HG02973 (cell line): ENCODE measurements at regions not wholly inside any gene's neighbourhood (a gene's known extent, or its start where the extent isn't known, plus 50 kb on each side); places are given as distances from the start of the nearest gene placed in this dataset.
"Not testable (repeated sequence)": the region's sequence is repeated elsewhere in the genome, so short reads cannot be mapped to it uniquely, and the experiment has no call there.

Experiments
- ATAC-seq: cut with Tn5 transposase; IDR thresholded peaks from one replicate; pipeline ENCODE4 v1.9.1; 2021; ENCODE audit warnings: moderate library complexity; ENCODE audit not compliant: unreplicated experiment

- ATAC-seq: no peak
Observed at GRCh38 chr7:81298951-81299666, 380.3 kb upstream of the SEMA3C start.

GRCh38 chr7:81297317-81297716 is 378.5 kb upstream of the SEMA3C start:
- ATAC-seq: no peak

- no peak for ATAC-seq
Observed at GRCh38 chr7:81296726-81297125, 377.9 kb upstream of the SEMA3C start.

GRCh38 chr7:81294897-81295515 is 376.2 kb upstream of the SEMA3C start:
- no peak for ATAC-seq

- no peak for ATAC-seq
Observed at GRCh38 chr7:81293806-81294205, 375.0 kb upstream of the SEMA3C start.

- not testable (repeated sequence) for ATAC-seq
Observed at GRCh38 chr7:81286754-81287153, 367.9 kb upstream of the SEMA3C start.

GRCh38 chr7:81285142-81285871 is 366.5 kb upstream of the SEMA3C start:
- no peak for ATAC-seq

GRCh38 chr7:81284576-81284975 is 365.7 kb upstream of the SEMA3C start:
- ATAC-seq: no peak

GRCh38 chr7:81280531-81280930 is 361.7 kb upstream of the SEMA3C start:
- ATAC-seq: no peak

GRCh38 chr7:81277691-81278090 is 358.8 kb upstream of the SEMA3C start:
- ATAC-seq: no peak

- no peak for ATAC-seq
Observed at GRCh38 chr7:81273601-81274397, 354.9 kb upstream of the SEMA3C start.

- ATAC-seq: no peak
Observed at GRCh38 chr7:81272176-81272575, 353.3 kb upstream of the SEMA3C start.

- ATAC-seq: no peak
Observed at GRCh38 chr7:81268551-81268950, 349.7 kb upstream of the SEMA3C start.

GRCh38 chr7:81267508-81267907 is 348.7 kb upstream of the SEMA3C start:
- no peak for ATAC-seq

GRCh38 chr7:81264116-81264515 is 345.3 kb upstream of the SEMA3C start:
- no peak for ATAC-seq

GRCh38 chr7:81260152-81260551 is 341.3 kb upstream of the SEMA3C start:
- ATAC-seq: no peak

- ATAC-seq: no peak
Observed at GRCh38 chr7:81256991-81257390, 338.1 kb upstream of the SEMA3C start.

- no peak for ATAC-seq
Observed at GRCh38 chr7:81248420-81248819, 329.6 kb upstream of the SEMA3C start.

- ATAC-seq: not testable (repeated sequence)
Observed at GRCh38 chr7:81247364-81247763, 328.5 kb upstream of the SEMA3C start.

- ATAC-seq: no peak
Observed at GRCh38 chr7:81245353-81245752, 326.5 kb upstream of the SEMA3C start.

GRCh38 chr7:81244224-81244623 is 325.4 kb upstream of the SEMA3C start:
- no peak for ATAC-seq
